ENCODE measurements at regions not wholly inside any gene's neighbourhood (a gene's known extent, or its start where the extent isn't known, plus 50 kb on each side); places are given as distances from the start of the nearest gene placed in this dataset.

DNA sequence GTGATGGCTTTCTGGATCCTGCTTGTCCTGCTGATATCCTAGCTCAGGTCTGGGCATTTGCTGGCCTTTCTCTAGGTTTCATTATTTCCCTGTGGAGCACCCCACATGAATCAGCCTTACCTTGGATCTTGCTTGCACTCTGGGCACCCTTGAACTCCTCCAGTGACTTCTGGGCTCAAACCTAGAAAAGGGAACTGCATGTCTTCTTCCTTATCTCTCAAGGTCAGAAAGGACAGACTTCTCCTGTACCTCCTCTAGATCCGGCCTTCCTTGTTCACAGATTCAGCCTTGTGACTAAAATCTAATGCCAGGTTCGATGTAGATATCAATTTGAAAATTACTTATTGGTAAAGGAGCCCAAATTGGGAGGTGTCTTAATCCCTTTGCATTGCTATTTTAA is 267.9 kb downstream of the PARP8 start:
- TF ChIP-seq, protein P1, sequence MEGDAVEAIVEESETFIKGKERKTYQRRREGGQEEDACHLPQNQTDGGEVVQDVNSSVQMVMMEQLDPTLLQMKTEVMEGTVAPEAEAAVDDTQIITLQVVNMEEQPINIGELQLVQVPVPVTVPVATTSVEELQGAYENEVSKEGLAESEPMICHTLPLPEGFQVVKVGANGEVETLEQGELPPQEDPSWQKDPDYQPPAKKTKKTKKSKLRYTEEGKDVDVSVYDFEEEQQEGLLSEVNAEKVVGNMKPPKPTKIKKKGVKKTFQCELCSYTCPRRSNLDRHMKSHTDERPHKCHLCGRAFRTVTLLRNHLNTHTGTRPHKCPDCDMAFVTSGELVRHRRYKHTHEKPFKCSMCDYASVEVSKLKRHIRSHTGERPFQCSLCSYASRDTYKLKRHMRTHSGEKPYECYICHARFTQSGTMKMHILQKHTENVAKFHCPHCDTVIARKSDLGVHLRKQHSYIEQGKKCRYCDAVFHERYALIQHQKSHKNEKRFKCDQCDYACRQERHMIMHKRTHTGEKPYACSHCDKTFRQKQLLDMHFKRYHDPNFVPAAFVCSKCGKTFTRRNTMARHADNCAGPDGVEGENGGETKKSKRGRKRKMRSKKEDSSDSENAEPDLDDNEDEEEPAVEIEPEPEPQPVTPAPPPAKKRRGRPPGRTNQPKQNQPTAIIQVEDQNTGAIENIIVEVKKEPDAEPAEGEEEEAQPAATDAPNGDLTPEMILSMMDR (IDR thresholded peaks at IDR 0.05; ENCODE audit: insufficient read depth, low read length): no peak
- TF ChIP-seq, protein P2, sequence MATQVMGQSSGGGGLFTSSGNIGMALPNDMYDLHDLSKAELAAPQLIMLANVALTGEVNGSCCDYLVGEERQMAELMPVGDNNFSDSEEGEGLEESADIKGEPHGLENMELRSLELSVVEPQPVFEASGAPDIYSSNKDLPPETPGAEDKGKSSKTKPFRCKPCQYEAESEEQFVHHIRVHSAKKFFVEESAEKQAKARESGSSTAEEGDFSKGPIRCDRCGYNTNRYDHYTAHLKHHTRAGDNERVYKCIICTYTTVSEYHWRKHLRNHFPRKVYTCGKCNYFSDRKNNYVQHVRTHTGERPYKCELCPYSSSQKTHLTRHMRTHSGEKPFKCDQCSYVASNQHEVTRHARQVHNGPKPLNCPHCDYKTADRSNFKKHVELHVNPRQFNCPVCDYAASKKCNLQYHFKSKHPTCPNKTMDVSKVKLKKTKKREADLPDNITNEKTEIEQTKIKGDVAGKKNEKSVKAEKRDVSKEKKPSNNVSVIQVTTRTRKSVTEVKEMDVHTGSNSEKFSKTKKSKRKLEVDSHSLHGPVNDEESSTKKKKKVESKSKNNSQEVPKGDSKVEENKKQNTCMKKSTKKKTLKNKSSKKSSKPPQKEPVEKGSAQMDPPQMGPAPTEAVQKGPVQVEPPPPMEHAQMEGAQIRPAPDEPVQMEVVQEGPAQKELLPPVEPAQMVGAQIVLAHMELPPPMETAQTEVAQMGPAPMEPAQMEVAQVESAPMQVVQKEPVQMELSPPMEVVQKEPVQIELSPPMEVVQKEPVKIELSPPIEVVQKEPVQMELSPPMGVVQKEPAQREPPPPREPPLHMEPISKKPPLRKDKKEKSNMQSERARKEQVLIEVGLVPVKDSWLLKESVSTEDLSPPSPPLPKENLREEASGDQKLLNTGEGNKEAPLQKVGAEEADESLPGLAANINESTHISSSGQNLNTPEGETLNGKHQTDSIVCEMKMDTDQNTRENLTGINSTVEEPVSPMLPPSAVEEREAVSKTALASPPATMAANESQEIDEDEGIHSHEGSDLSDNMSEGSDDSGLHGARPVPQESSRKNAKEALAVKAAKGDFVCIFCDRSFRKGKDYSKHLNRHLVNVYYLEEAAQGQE (IDR thresholded peaks at IDR 0.05; ENCODE audit: insufficient replicate concordance, low read depth): no peak
- TF ChIP-seq POLR2AphosphoS5 (IDR thresholded peaks at IDR 0.05; ENCODE audit: low read depth): no peak
- TF ChIP-seq GABPA (IDR thresholded peaks at IDR 0.05; ENCODE audit: low read depth): no peak
